Liver (tissue), 7 donors: ENCODE measurements at regions not wholly inside any gene's neighbourhood (a gene's known extent, or its start where the extent isn't known, plus 50 kb on each side); places are given as distances from the start of the nearest gene placed in this dataset.
"Not testable (repeated sequence)": the region's sequence is repeated elsewhere in the genome, so short reads cannot be mapped to it uniquely, and the experiment has no call there.

ENCODE experiments used
- DNase-seq: peaks from one replicate; pipeline ENCODE4 v3.0.0-alpha.2; 2017; ENCODE audit warnings: low spot score
- H3K27ac ChIP-seq, 2 donors: one replicate each; pipeline ENCODE4 v1.7.0; 2013; ENCODE audit warnings: inconsistent platforms in 2 of 2, low read length in 2 of 2, control low read depth in 1 of 2, low read depth in 1 of 2, mild to moderate bottlenecking in 1 of 2
- H3K27me3 ChIP-seq, 4 donors: one replicate each; pipeline versions ENCODE4 v1.6.1 to v1.7.0; 2013; ENCODE audit warnings: low read length in 3 of 4, inconsistent platforms in 1 of 4, mild to moderate bottlenecking in 1 of 4, moderate library complexity in 1 of 4; ENCODE audit not compliant: control insufficient read depth in 4 of 4, insufficient read depth in 4 of 4
- H3K36me3 ChIP-seq, 4 donors: one replicate each; pipeline versions ENCODE4 v1.6.1 to v1.7.0; 2013; ENCODE audit warnings: low read length in 3 of 4, mild to moderate bottlenecking in 3 of 4, low read depth in 1 of 4, moderate library complexity in 1 of 4; ENCODE audit not compliant: control insufficient read depth in 4 of 4, insufficient read depth in 3 of 4
- H3K4me1 ChIP-seq, 4 donors: one replicate each; pipeline versions ENCODE4 v1.6.1 to v1.7.0; 2013; ENCODE audit warnings: low read length in 3 of 4, mild to moderate bottlenecking in 3 of 4, moderate library complexity in 1 of 4; ENCODE audit not compliant: control insufficient read depth in 4 of 4, insufficient read depth in 4 of 4
- H3K4me3 ChIP-seq, 3 donors: one replicate each; pipeline versions ENCODE4 v1.6.1 to v1.7.0; 2013; ENCODE audit warnings: low read length in 3 of 3, control low read depth in 1 of 3, low read depth in 1 of 3, mild to moderate bottlenecking in 1 of 3
- H3K9ac ChIP-seq, 2 donors: one replicate each; pipeline ENCODE4 v1.7.0; 2013; ENCODE audit warnings: low read length in 2 of 2, mild to moderate bottlenecking in 2 of 2, moderate library complexity in 2 of 2, control low read depth in 1 of 2, low read depth in 1 of 2
- H3K9me3 ChIP-seq, 4 donors: one replicate each; pipeline versions ENCODE4 v1.6.1 to v1.7.0; 2013; ENCODE audit warnings: low read length in 3 of 4; ENCODE audit not compliant: control insufficient read depth in 4 of 4
- ATF3 ChIP-seq: IDR thresholded peaks from 2 replicates; pipeline ENCODE4 v1.6.1; 2016; ENCODE audit warnings: antibody characterized with exemption
- EGR1 ChIP-seq, 2 donors: IDR thresholded peaks; 2 replicates each; pipeline ENCODE4 v1.6.1; 2016 to 2018; ENCODE audit warnings: antibody characterized with exemption in 2 of 2, low read depth in 2 of 2
- HNF4A ChIP-seq, 2 donors: conservative IDR thresholded peaks; 2 replicates each; pipeline ENCODE4 v1.6.1; 2016; ENCODE audit warnings: antibody characterized with exemption in 2 of 2, mild to moderate bottlenecking in 2 of 2
- HNF4G ChIP-seq: IDR thresholded peaks from 2 replicates; pipeline ENCODE4 v1.6.1; 2016; ENCODE audit warnings: antibody characterized with exemption
- JUND ChIP-seq, 2 donors: IDR thresholded peaks; 2 replicates each; pipeline ENCODE4 v1.6.1; 2016; ENCODE audit warnings: antibody characterized with exemption in 2 of 2
- MAX ChIP-seq: IDR thresholded peaks from 2 replicates; pipeline ENCODE4 v1.6.1; 2016; ENCODE audit warnings: antibody characterized with exemption
- NR2F2 ChIP-seq: IDR thresholded peaks from 2 replicates; pipeline ENCODE4 v1.6.1; 2016; ENCODE audit warnings: antibody characterized with exemption
- REST ChIP-seq: IDR thresholded peaks from 2 replicates; pipeline ENCODE4 v1.6.1; 2016; ENCODE audit warnings: antibody characterized with exemption, mild to moderate bottlenecking
- RXRA ChIP-seq, 2 donors: IDR thresholded peaks; 2 replicates each; pipeline ENCODE4 v1.6.1; 2017 to 2018; ENCODE audit warnings: antibody characterized with exemption in 2 of 2, mild to moderate bottlenecking in 1 of 2
- SP1 ChIP-seq: IDR thresholded peaks from 2 replicates; pipeline ENCODE4 v1.6.1; 2018; ENCODE audit warnings: antibody characterized with exemption, mild to moderate bottlenecking
- TAF1 ChIP-seq: conservative IDR thresholded peaks from 2 replicates; pipeline ENCODE4 v1.6.1; 2016; ENCODE audit warnings: antibody characterized with exemption, mild to moderate bottlenecking
- YY1 ChIP-seq: IDR thresholded peaks from 2 replicates; pipeline ENCODE4 v1.6.1; 2016; ENCODE audit warnings: antibody characterized with exemption, mild to moderate bottlenecking
- ZBTB33 ChIP-seq: IDR thresholded peaks from 2 replicates; pipeline ENCODE4 v1.6.1; 2016; ENCODE audit warnings: antibody characterized with exemption
- WGBS: extraction: QIAGEN DNeasy Blood & Tissue Kit; methylation state at CpG from one replicate; pipeline ENCODE4 v1.1.7; 2013; 5-methylcytosine and 5-hydroxymethylcytosine counted together
- donor health status: healthy.
- donor health status: healthy.
- donor health status: healthy.
- donor health status: healthy.

GRCh38 chr18:43982582-43982981 lies 698.1 kb upstream of the SETBP1 start:
- Histone ChIP-seq H3K4me3 (no peak overlapping the region), H3K9me3 (no peaks in the 10 kb centered on the region), H3K4me1 (no peaks in the 10 kb centered on the region), H3K27me3 (peaks cover 0 to 3% (median 0%) of the 10 kb centered on the region in 4 donors), H3K27ac (no peak overlapping the region), H3K36me3 (no peaks in the 10 kb centered on the region), H3K9ac (no peak overlapping the region)
- TF ChIP-seq HNF4G (no peak), ATF3 (no peak), RXRA (IDR thresholded peaks at IDR 0.05) (no peak), SP1 (no peak), YY1 (no peak), MAX (no peak)
- no peak for DNase-seq
- 87% methylated on average over 4 of the region's 4 CpGs for WGBS

- not testable (repeated sequence) for H3K9me3 ChIP-seq, H3K27ac ChIP-seq, H3K36me3 ChIP-seq, DNase-seq, H3K27me3 ChIP-seq, H3K4me3 ChIP-seq, H3K4me1 ChIP-seq, H3K9ac ChIP-seq
- 63% methylated on average over 4 of the region's 4 CpGs for WGBS
Observed at GRCh38 chr18:43987061-43987460, 693.6 kb upstream of the SETBP1 start.

- no peak overlapping the region for H3K9ac ChIP-seq
- H3K4me1 ChIP-seq, result no peaks in the 10 kb centered on the region
- H3K27me3 ChIP-seq, result no peaks in the 10 kb centered on the region
- H3K27ac ChIP-seq, result no peak overlapping the region
- TF ChIP-seq EGR1 (IDR thresholded peaks at IDR 0.05; ENCODE audit: low read depth in 2 of 2) (no peak), TAF1 (no peak), MAX (no peak)
- WGBS, result 46% methylated on average over 1 of the region's 1 CpG
- H3K9me3 ChIP-seq, result no peaks in the 10 kb centered on the region
- H3K36me3 ChIP-seq, result no peaks in the 10 kb centered on the region
- H3K4me3 ChIP-seq, result no peak overlapping the region
- DNase-seq, result no peak
Observed at GRCh38 chr18:43992741-43993140, 687.9 kb upstream of the SETBP1 start.

- H3K27ac ChIP-seq, result no peak overlapping the region
- no peak overlapping the region for H3K9ac ChIP-seq
- 72% methylated on average over 4 of the region's 4 CpGs for WGBS
- H3K4me3 ChIP-seq, result no peak overlapping the region
- H3K36me3 ChIP-seq, result no peaks in the 10 kb centered on the region
- no peaks in the 10 kb centered on the region for H3K27me3 ChIP-seq
- no peak for DNase-seq
- TF ChIP-seq ZBTB33 (no peak), NR2F2 (no peak), HNF4G (no peak), HNF4A (conservative IDR thresholded peaks at IDR 0.05) (no peak), YY1 (no peak), REST (no peak), JUND (IDR thresholded peaks at IDR 0.05) (no peak)
- H3K9me3 ChIP-seq, result no peaks in the 10 kb centered on the region
- H3K4me1 ChIP-seq, result no peaks in the 10 kb centered on the region
Observed at GRCh38 chr18:43994381-43994780, 686.3 kb upstream of the SETBP1 start.
